DMS114 treated with DMSO at 0.1 percent for 48 hours (cell line): ENCODE measurements at regions not wholly inside any gene's neighbourhood (a gene's known extent, or its start where the extent isn't known, plus 50 kb on each side); places are given as distances from the start of the nearest gene placed in this dataset.

Experiments used
- DNase-seq: peaks from one replicate; lab custom pipeline; 2025; ENCODE audit not compliant: unreplicated experiment; lab: John Stamatoyannopoulos, UW

GRCh38 chr5:28495876-28496275 lies 1457.5 kb upstream of the CDH9 start:
- no peak for DNase-seq

GRCh38 chr5:28493456-28493855 lies 1455.1 kb upstream of the CDH9 start:
- DNase-seq, result no peak

- DNase-seq, result no peak
Measured at GRCh38 chr5:28488752-28489151, 1450.4 kb upstream of the CDH9 start.

GRCh38 chr5:28483327-28484025 lies 1445.1 kb upstream of the CDH9 start:
- no peak for DNase-seq

GRCh38 chr5:28473531-28474107 lies 1435.2 kb upstream of the CDH9 start:
- DNase-seq, result peak; percentile 12

GRCh38 chr5:28468166-28468565 lies 1429.8 kb upstream of the CDH9 start:
- DNase-seq, result no peak

GRCh38 chr5:28463728-28464127 lies 1425.3 kb upstream of the CDH9 start:
- no peak for DNase-seq

GRCh38 chr5:28451483-28451882 lies 1413.1 kb upstream of the CDH9 start:
- DNase-seq, result no peak

GRCh38 chr5:28450997-28451396 lies 1412.6 kb upstream of the CDH9 start:
- no peak for DNase-seq

GRCh38 chr5:28448791-28449190 lies 1410.4 kb upstream of the CDH9 start:
- DNase-seq, result no peak

- DNase-seq, result no peak
Measured at GRCh38 chr5:28430565-28431178, 1392.3 kb upstream of the CDH9 start.

GRCh38 chr5:28421141-28421540 lies 1382.8 kb upstream of the CDH9 start:
- DNase-seq, result no peak

- no peak for DNase-seq
Measured at GRCh38 chr5:28415791-28416443, 1377.5 kb upstream of the CDH9 start.

- no peak for DNase-seq
Measured at GRCh38 chr5:28414619-28415018, 1376.2 kb upstream of the CDH9 start.

GRCh38 chr5:28408651-28409050 lies 1370.3 kb upstream of the CDH9 start:
- DNase-seq, result no peak

- DNase-seq, result no peak
Measured at GRCh38 chr5:28408186-28408585, 1369.8 kb upstream of the CDH9 start.

GRCh38 chr5:28404363-28405071 lies 1366.1 kb upstream of the CDH9 start:
- no peak for DNase-seq

- no peak for DNase-seq
Measured at GRCh38 chr5:28403846-28404245, 1365.5 kb upstream of the CDH9 start.

GRCh38 chr5:28402590-28403301 lies 1364.4 kb upstream of the CDH9 start:
- no peak for DNase-seq

GRCh38 chr5:28400076-28400475 lies 1361.7 kb upstream of the CDH9 start:
- DNase-seq, result no peak

- DNase-seq, result no peak
Measured at GRCh38 chr5:28399211-28399610, 1360.8 kb upstream of the CDH9 start.
